Activated T-cell treated with anti-CD3 and anti-CD28 coated beads, Interleukin-2, amount 50 U/mL, for 24 hours (primary cell): ENCODE measurements at regions not wholly inside any gene's neighbourhood (a gene's known extent, or its start where the extent isn't known, plus 50 kb on each side); places are given as distances from the start of the nearest gene placed in this dataset.

Source experiments
- DNase-seq: peaks from one replicate; pipeline ENCODE4 v3.0.0-alpha.2; 2020
- H3K27ac Mint-ChIP-seq: 2 replicates; pipeline ENCODE4 v1.8.0; 2020; ENCODE audit warnings: mild to moderate bottlenecking, mixed read lengths
- H3K27me3 Mint-ChIP-seq: 2 replicates; pipeline ENCODE4 v1.8.0; 2020; ENCODE audit warnings: mixed read lengths
- H3K36me3 Mint-ChIP-seq: 2 replicates; pipeline ENCODE4 v1.8.0; 2020; ENCODE audit warnings: low read depth, mixed read lengths
- H3K4me1 Mint-ChIP-seq: 2 replicates; pipeline ENCODE4 v1.8.0; 2020; ENCODE audit warnings: low read depth, mixed read lengths
- H3K4me3 Mint-ChIP-seq: 2 replicates; pipeline ENCODE4 v1.8.0; 2020; ENCODE audit warnings: mild to moderate bottlenecking, moderate library complexity, mixed read lengths
- H3K9me3 Mint-ChIP-seq: 2 replicates; pipeline ENCODE4 v1.8.0; 2020; ENCODE audit warnings: mixed read lengths

DNA sequence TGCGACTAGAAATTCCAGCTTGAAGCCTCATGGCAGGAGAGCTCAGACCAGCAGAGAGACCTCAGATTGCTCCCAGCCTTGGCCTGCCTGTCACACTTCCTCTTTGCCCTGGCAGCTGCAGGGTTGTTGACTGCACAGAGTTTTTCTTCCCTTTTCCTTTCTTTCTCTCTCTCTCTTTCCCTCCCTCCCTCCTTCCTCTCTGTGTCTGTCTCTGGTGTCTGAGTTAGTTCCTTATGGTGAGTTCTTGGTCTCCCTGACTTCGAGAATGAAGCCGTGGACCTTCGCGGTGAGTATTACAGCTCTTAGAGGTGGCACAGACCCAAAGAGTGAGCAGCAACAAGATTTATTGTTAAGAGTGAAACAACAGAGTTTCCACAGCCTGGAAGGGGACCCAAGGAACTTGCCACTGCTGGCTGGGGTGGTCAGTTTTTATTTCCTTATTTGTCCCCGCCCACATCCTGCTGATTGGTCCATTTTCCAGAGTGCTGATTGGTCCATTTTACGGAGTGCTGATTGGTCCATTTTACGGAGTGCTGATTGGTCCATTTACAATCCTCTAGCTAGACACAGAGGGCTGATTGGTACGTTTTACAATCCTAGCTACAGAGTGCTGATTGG lies 266.3 kb downstream of the RPS24 start:
- no peaks in the 10 kb centered on the region for H3K36me3 Mint-ChIP-seq
- no peaks in the 10 kb centered on the region for H3K9me3 Mint-ChIP-seq
- peaks cover 22% of the 10 kb centered on the region for H3K4me1 Mint-ChIP-seq
- H3K4me3 Mint-ChIP-seq = no peak overlapping the region
- H3K27ac Mint-ChIP-seq = no peak overlapping the region
- DNase-seq = no peak
- H3K27me3 Mint-ChIP-seq = no peaks in the 10 kb centered on the region

DNA sequence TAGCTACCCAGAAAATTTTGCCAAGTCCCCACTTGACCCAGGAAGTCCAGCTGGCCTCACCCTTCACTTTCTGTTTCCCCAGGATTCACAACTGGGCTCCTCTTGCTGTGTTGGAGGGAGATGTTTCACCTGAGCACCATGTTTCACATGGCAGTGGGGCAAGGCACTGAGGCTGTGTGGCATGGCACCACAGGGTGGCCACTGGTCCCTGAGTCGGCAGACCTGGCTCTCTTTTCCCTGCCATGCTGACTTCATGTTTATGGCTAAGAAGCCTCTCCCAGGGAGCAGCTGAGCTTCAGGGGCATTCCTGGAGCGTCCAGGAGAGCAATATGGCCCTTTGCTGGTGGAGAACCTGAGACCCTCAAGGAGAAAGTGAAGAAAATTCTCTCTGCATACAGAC lies 266.9 kb downstream of the RPS24 start:
- Mint-ChIP-seq H3K9me3 (no peaks in the 10 kb centered on the region), H3K4me3 (no peak overlapping the region), H3K36me3 (no peaks in the 10 kb centered on the region), H3K4me1 (peaks cover 22% of the 10 kb centered on the region), H3K27ac (no peak overlapping the region), H3K27me3 (no peaks in the 10 kb centered on the region)
- DNase-seq = no peak

DNA sequence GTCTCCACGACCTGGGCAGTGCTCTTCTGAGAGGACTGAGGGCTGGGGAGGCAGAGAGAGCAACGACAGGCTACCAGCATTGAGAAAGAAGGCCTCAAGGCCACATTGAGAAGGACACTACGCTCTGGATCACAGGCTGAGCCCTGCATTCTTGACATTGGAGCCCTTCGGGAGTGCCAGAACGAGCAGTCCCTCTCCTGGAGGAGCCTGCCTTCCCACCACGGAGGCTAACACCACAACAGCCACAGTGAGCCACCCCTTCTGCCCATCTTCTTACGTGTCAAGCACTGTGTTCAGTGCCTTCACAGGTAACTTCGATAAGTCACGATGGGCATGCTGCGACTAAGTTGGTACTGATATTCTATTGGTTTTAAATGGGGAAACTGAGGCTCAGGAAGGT lies 267.8 kb downstream of the RPS24 start:
- Mint-ChIP-seq H3K36me3 (no peaks in the 10 kb centered on the region), H3K27ac (no peak overlapping the region), H3K4me1 (peaks cover 22% of the 10 kb centered on the region), H3K4me3 (peak overlapping the region; percentile 11), H3K27me3 (no peaks in the 10 kb centered on the region), H3K9me3 (no peaks in the 10 kb centered on the region)
- DNase-seq = no peak

DNA sequence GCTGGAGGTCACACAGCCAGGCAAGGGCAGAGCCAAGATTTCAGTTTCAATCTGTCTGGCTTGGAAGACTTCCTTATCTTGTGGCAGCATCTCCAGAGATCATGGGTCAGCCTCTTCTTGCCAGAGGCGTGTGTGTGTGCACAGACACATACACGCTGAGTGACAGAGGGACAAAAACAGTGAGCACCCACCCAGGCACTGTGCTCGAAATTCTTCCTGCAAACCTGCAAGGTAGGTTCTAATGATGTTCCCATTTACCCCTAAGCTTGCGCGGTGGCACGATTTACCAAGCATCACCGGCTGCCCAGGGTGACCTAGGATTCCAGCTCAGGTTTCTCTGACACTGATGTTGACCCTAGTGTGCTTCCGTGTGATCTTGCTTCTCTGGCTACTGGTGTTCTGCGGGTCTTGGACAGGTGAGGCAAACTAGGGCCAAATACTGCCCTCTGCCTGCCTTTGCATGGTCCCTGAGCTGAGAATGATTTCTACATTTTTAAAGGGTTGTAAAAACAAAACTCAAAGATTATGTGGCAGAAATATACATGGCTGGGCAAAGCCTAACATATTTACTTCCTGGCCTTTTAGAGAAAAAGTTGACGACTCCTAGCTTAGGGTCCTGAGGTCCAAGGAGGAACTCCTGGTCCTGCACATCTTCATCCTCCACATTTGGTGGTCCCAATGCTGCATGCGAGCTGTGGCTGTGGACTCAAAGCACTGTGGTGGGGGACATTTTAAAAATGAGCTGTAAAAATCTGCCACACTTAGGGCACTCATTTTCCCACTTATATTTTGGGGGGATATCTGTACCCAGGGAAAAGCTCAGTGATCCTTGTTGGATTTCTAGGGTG lies 268.5 kb downstream of the RPS24 start:
- no peak for DNase-seq
- Mint-ChIP-seq H3K4me1 (peaks cover 22% of the 10 kb centered on the region), H3K27me3 (no peaks in the 10 kb centered on the region), H3K4me3 (peak overlapping the region; percentile 83), H3K9me3 (no peaks in the 10 kb centered on the region), H3K36me3 (no peaks in the 10 kb centered on the region), H3K27ac (peak overlapping the region; percentile 93)

DNA sequence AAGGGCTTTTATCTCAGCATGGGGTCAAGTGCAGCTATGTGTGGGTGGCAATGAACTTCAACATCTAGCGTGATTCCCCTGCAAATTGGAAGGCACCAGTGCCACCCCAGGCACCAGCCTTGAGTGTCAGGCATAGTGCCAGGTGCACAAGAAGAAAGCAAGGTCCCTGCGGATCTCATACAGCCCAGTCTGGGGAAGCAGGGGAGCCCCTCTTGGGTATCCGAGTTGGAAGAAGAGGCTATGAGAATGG lies 269.0 kb downstream of the RPS24 start:
- no peaks in the 10 kb centered on the region for H3K27me3 Mint-ChIP-seq
- H3K4me1 Mint-ChIP-seq = peaks cover 22% of the 10 kb centered on the region
- peak overlapping the region; percentile 83 for H3K4me3 Mint-ChIP-seq
- no peak for DNase-seq
- no peaks in the 10 kb centered on the region for H3K9me3 Mint-ChIP-seq
- H3K36me3 Mint-ChIP-seq = no peaks in the 10 kb centered on the region
- H3K27ac Mint-ChIP-seq = peak overlapping the region; percentile 93

DNA sequence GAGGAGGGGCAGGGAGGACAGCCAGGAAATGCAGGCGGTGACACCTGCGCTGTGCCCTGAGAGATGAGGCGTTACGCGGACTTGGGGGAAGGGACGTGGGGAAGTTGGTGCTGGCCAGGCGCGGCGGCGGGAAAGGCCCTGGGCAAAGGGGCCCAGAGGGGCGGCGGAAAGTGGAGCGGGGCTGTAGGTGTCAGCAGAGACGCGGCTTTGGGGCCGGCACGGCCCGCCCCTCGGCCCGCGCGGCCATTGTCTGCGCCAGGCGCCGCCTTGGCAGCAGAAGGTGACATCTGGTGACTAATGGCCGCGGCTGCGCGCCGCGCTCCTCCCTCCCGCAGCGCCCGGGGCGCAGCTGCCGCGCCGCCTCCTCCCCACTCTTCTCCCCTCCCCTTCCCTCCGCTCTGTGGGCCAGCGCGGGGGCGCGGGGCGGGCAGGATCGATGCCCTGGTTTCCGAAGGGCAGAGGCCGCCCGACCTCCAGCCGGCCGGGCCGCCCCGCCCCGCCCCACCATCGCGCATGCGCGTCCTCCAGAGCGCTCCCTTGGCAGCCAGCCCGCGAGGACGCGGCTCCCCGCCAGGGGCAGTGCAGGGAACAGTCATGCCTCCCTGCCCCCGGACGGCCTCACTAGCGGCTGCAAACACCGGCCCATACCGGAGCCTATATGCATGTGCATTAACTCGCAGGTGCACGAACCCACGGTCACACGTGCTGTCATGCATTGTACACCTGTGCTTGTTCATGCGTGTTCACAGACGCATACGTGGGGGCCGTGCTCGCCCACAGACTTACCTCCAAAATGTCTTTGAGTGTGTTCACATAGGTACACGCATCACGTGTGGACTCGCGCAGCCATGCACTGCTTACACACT lies 269.6 kb downstream of the RPS24 start:
- no peaks in the 10 kb centered on the region for H3K9me3 Mint-ChIP-seq
- H3K27ac Mint-ChIP-seq = peak overlapping the region; percentile 93
- peaks cover 22% of the 10 kb centered on the region for H3K4me1 Mint-ChIP-seq
- peak overlapping the region; percentile 83 for H3K4me3 Mint-ChIP-seq
- peak; percentile 99 for DNase-seq
- H3K27me3 Mint-ChIP-seq = no peaks in the 10 kb centered on the region
- no peaks in the 10 kb centered on the region for H3K36me3 Mint-ChIP-seq

DNA sequence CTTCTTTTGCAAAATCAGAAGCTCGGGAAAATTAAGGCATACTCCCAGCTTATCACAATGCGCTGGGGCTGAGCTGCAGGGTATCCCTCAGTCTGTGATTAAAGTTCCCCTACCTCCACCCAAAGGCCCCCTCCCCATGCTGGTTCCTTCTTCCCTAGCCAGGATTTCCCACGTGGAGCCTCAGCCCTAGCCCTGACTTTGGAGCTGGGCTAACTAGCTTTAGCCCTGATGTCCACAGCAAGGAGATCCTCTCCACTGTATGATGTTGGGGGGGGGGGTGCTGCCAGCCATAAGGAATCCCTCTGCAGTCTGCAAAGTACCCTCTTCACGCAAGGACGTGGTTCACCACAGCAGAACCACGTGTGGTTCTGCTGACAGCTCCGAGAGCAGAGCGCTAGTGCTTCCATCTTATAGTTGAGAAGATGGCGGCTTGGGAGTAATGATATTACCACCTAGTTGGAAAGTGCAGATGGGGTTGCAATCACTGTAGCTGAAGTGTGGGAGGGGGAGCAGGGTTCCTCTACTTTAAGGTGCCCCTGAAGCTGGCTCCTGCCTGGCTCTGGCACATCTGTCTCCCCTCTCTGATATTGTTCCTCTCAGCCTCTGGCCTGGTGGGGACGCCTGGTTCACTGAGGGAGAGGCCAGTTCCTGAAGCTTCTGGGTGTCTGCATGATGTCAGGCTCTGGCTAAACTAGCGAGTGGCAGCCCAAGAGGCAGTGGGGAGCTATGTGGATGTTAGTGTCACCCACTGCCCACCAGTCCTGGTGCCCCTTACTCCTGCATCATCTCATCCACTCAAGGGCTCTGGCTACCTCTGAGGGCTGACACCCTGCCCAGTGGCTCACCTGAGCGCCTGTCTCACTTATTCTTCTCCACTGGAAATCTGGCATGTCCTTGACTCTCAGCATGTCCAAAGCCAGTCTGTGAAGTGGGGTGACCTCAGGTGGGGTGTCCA lies 270.7 kb downstream of the RPS24 start:
- H3K4me1 Mint-ChIP-seq = peaks cover 22% of the 10 kb centered on the region
- H3K27me3 Mint-ChIP-seq = no peaks in the 10 kb centered on the region
- H3K36me3 Mint-ChIP-seq = no peaks in the 10 kb centered on the region
- H3K4me3 Mint-ChIP-seq = no peak overlapping the region
- no peaks in the 10 kb centered on the region for H3K9me3 Mint-ChIP-seq
- no peak overlapping the region for H3K27ac Mint-ChIP-seq
- no peak for DNase-seq

DNA sequence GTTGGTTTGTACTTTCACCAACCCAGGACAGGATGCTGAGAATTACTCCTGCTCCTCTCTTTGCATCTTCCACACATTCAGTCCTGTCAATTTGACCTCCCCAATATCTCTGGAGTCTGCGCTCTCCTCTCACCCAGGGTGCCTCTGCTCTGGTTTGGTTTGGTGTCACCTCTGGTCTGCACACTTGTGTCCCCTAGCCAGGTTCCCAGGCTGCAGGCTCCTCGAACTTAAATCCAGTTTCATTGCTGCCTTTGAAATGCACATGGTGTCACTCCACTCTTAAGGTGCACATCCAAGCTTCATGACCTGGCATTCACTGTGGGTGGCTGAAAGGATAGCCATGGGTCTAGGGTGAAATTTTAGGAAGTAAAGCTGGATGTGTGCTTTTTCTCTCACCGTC lies 271.6 kb downstream of the RPS24 start:
- no peak overlapping the region for H3K27ac Mint-ChIP-seq
- H3K4me3 Mint-ChIP-seq = no peak overlapping the region

DNA sequence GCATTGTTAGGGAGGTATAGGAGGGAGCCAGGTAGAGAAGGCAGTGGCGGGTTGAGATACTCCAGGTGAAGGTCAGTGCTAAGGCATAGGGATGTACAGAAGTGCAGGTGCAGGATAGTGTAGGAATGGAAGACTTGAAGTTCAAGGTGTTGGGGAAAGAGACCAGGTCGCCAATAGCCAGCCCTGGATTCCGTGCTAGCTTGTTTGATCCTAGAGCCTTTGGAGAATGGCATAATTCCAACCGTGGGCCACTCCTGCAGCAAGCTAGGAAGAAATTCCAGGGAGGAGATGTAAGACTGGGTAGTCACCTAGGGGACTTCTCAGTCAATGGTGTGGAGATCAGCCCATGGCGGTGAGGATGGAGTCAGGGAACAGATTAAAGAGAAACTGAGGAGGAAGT lies 272.7 kb downstream of the RPS24 start:
- Mint-ChIP-seq H3K4me1 (peaks cover 18% of the 10 kb centered on the region), H3K27ac (no peak overlapping the region), H3K36me3 (no peaks in the 10 kb centered on the region), H3K9me3 (no peaks in the 10 kb centered on the region), H3K4me3 (no peak overlapping the region), H3K27me3 (no peaks in the 10 kb centered on the region)
- DNase-seq = no peak

More for the DNA sequence above, 271.6 kb downstream of the RPS24 start:
- DNase-seq = no peak
- Mint-ChIP-seq H3K4me1 (peaks cover 18% of the 10 kb centered on the region), H3K9me3 (no peaks in the 10 kb centered on the region), H3K27me3 (no peaks in the 10 kb centered on the region), H3K36me3 (no peaks in the 10 kb centered on the region)

DNA sequence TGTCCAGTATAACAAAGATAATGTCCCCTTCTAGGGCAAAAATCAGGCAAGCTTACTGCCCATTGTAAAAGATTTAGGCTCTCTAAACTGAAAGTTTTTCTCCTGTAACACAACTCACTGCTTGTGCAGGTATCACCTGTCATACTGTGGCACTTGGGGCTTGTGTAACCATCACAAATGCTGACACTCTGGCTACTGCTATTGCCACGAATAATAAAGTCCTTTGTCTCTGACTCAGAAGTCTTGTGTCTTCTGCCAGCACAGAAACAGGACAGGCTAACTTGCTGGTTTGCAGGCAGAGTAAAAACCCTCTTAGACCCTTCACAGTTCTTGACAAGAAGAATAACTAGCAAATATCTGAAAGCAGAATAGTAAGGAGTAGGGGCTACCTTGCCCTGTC lies 273.9 kb downstream of the RPS24 start:
- Mint-ChIP-seq H3K4me3 (no peak overlapping the region), H3K36me3 (no peaks in the 10 kb centered on the region), H3K9me3 (no peaks in the 10 kb centered on the region), H3K4me1 (peaks cover 9% of the 10 kb centered on the region), H3K27me3 (peaks cover 5% of the 10 kb centered on the region), H3K27ac (no peak overlapping the region)
- DNase-seq = no peak

DNA sequence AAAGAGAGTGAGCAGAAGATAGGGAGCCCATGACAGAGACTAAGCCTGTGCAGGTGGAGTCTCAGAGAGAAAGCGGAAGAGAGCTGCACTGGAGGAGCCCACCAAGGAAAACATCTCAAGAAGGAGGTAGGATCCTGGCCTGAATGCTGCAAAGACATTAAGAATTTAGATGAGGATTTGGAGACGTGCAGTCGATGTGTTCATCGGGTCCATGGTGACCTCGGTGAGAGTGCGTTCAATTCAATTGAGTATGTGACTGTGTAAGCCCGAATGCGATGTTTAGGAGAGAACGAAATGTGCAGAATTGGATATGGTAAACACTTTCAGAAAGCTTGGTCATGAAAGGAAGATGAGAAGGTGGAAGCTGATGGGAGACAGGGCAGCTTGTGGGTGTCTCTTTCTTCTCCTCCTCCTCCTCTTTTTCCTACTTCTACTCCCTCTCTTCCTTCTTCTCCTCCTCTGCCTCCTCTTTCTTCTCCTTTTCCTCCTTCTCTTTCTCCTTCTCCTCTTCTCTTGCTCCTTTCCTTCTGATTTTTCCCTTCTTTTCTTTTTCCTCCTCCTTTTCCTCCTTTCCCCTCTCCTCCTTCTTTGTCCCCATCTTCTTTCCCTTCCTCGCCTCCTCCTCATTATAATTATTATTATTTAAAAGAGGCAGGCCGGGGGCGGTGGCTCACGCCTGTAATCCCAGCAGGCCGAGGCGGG lies 276.0 kb downstream of the RPS24 start:
- Mint-ChIP-seq H3K27ac (no peak overlapping the region), H3K4me3 (no peak overlapping the region), H3K27me3 (peaks cover 5% of the 10 kb centered on the region), H3K9me3 (no peaks in the 10 kb centered on the region), H3K36me3 (no peaks in the 10 kb centered on the region), H3K4me1 (no peaks in the 10 kb centered on the region)
- no peak for DNase-seq

DNA sequence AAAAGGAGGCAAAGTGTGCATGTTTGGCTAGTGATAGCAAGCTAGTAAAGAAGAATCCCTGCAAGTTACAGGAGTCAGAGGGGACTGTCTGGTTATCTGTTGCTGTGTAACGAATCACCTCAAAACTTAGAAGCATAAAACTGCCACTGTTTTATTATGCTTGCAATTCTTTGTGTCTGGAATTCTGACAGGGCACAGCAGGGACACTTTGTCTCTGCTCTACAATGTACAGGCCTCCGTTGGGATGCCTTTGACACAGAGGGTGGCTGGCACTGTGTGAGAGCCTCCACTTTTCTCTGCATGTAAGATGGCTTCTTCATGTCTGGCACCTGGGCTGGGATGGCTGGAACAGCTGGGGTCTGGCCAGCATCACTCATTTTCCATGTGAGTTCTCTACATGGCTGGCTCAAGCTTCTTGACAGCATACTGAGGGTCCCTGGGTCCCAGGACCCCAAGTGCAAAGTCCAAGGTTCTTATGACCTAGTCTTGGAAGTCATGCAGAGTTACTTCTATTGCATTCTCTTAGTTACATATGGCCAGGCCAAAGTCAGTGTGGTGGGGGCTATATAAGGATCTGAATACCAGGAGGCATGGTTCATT lies 276.9 kb downstream of the RPS24 start:
- H3K36me3 Mint-ChIP-seq = no peaks in the 10 kb centered on the region
- H3K27me3 Mint-ChIP-seq = peaks cover 5% of the 10 kb centered on the region
- no peak overlapping the region for H3K4me3 Mint-ChIP-seq
- no peak for DNase-seq
- no peak overlapping the region for H3K27ac Mint-ChIP-seq
- H3K4me1 Mint-ChIP-seq = no peaks in the 10 kb centered on the region
- no peaks in the 10 kb centered on the region for H3K9me3 Mint-ChIP-seq

DNA sequence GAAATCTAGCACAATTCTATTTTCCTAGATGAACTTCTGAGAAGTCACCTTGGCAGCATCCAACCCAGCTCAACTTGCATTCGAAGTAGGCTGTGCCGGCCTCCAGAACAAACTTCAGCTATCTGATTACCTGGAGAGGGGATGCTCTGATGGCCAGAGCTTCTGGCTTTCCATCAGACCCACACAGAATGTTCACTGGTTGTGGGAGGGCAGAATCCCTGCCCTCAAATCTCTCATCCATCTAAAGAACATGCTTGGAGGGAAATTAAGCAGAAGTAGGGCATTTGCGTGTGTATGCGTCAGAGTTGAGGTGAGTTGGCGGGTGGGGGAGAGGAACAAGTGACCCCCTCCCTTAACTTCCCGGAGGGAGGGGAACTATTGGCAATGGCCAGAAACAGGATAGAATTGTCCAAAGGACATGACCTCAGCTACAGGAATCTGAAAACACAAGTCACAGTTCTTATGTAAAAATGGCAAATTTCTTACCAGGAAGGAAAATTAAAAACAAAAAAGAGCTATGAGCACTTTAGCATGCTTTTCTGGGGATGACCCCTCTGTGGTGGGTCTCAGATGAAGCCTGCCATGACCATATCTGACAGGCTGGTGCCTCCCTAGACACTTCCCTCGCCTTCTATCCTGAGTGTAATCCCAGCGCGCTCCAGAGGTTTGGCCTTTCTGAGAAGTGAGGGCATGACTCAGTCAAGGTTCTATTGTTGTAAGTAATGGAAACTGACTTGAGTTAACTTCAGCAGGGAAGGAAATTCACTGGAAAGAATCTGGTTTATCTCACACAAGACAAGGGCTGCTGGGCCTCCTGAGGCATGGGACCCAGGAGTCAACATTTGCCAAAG lies 278.8 kb downstream of the RPS24 start:
- Mint-ChIP-seq H3K27me3 (peaks cover 5% of the 10 kb centered on the region), H3K36me3 (no peaks in the 10 kb centered on the region), H3K4me1 (no peaks in the 10 kb centered on the region), H3K4me3 (no peak overlapping the region), H3K9me3 (no peaks in the 10 kb centered on the region), H3K27ac (no peak overlapping the region)
- no peak for DNase-seq
